Colonic mucosa (tissue), 4 donors: ENCODE measurements at regions not wholly inside any gene's neighbourhood (a gene's known extent, or its start where the extent isn't known, plus 50 kb on each side); places are given as distances from the start of the nearest gene placed in this dataset.

Source experiments
- DNase-seq: peaks from one replicate; pipeline ENCODE4 v3.0.0-alpha.2; 2020
- H3K27ac ChIP-seq: fragments of 200-600 bp; one replicate; pipeline ENCODE4 v1.8.0; 2021
- H3K27me3 ChIP-seq: fragments of 200-600 bp; one replicate; pipeline ENCODE4 v1.8.0; 2021
- H3K36me3 ChIP-seq: fragments of 200-600 bp; one replicate; pipeline ENCODE4 v1.8.0; 2021
- H3K4me1 ChIP-seq: fragments of 200-600 bp; one replicate; pipeline ENCODE4 v1.8.0; 2021; ENCODE audit warnings: mild to moderate bottlenecking
- H3K4me3 ChIP-seq: fragments of 200-600 bp; one replicate; pipeline ENCODE4 v1.8.0; 2021
- H3K9ac ChIP-seq, 2 donors: one replicate each; pipeline ENCODE4 v1.7.0; 2013; ENCODE audit warnings: control low read depth in 2 of 2, low read depth in 2 of 2, low read length in 2 of 2
- H3K9me3 ChIP-seq: fragments of 200-600 bp; one replicate; pipeline ENCODE4 v1.8.0; 2021
- intact Hi-C: fragments of 100-400 bp; cut with DNase I; formaldehyde crosslinking; loops from one replicate; pipeline ENCODE4 v1.14.1; 2022
- TF ChIP-seq, protein P1 (sequence below): fragments of 200-600 bp; IDR thresholded peaks from one replicate; pipeline ENCODE4 v1.8.0; 2022; ENCODE audit warnings: antibody characterized with exemption, mild to moderate bottlenecking
- donor health status: healthy.
- donor health status: DM: no; HTN: no; CAD: no.
- donor health status: DM: no; HTN: no; CAD: no.

DNA sequence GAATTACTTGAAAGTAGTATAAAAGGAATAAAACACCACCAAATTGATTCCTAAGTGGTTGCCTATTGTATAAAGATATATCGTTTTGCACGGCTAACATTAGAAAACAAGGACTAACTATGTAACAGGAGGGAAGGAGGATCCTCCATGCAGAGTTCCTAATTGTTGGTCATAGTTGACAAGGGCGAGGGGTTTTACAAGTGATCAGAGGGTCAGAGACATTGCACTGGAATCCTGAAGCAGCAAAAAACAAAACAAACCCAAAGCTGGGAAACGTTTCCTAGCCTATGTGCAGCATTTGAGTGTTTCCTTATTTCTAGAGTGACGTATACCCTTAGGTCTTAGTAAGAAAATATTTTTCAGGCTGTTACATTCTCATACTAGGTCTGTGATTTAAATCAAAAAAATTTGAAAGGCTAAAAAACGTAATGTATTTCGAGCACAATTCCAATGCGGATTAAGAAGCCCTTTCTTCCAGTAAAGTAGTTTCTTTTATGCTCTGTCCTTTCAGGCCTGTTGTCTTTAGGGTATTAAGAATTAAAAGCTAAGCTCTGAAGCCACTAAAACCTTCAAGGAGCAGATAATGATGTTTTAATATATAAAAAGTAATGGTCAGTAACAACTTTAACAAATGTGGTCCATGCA is 373.8 kb upstream of the MMS22L start:
- Histone ChIP-seq H3K36me3 (no peaks in the 10 kb centered on the region), H3K9me3 (no peaks in the 10 kb centered on the region), H3K27ac (no peak overlapping the region), H3K9ac (no peak overlapping the region), H3K27me3 (no peaks in the 10 kb centered on the region), H3K4me3 (no peak overlapping the region), H3K4me1 (no peaks in the 10 kb centered on the region)
- TF ChIP-seq, protein P1, sequence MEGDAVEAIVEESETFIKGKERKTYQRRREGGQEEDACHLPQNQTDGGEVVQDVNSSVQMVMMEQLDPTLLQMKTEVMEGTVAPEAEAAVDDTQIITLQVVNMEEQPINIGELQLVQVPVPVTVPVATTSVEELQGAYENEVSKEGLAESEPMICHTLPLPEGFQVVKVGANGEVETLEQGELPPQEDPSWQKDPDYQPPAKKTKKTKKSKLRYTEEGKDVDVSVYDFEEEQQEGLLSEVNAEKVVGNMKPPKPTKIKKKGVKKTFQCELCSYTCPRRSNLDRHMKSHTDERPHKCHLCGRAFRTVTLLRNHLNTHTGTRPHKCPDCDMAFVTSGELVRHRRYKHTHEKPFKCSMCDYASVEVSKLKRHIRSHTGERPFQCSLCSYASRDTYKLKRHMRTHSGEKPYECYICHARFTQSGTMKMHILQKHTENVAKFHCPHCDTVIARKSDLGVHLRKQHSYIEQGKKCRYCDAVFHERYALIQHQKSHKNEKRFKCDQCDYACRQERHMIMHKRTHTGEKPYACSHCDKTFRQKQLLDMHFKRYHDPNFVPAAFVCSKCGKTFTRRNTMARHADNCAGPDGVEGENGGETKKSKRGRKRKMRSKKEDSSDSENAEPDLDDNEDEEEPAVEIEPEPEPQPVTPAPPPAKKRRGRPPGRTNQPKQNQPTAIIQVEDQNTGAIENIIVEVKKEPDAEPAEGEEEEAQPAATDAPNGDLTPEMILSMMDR = no peak
- intact Hi-C loops = no loop called here
- DNase-seq = no peak

DNA sequence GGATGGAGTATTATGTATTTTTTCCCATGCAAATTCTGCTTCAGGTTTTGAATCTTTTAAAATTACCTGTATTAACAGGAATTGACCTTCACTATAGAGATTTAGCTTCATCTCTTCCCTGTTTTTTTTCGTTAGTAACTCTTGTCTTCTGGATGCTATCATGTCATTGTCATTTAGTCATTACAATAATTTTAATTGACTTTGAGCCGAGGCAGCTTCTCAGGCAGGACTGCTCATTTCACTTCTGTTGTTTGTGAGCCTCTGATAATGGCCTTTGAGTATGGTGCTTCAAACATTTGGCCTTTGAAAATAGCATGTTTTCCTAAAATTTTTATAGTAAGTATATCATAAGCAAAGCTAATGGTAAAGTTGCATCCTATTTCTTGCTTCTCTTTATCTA is 375.1 kb upstream of the MMS22L start:
- H3K4me3 ChIP-seq = no peak overlapping the region

DNA sequence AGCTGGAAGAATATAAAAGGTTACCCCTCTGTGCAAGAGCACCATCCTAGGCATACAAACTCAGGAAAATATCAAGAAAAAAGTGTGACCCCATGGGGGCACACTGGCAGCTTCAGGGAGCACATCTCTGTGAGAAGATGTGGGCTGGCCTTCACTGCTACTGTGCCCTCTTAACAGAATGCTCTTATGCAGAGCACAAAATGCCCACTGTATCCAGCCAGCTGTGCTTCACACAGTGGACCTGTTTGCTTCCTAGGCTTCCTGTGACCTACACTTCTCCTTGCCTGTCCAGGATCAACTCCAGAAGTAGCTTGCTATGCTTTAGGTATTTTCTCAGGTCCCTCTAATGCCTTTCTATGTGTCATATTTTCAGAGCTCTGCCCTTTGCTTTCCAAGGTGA is 380.2 kb upstream of the MMS22L start:
- no peaks in the 10 kb centered on the region for H3K27me3 ChIP-seq
- intact Hi-C loops = no loop called here

More for the DNA sequence above, 375.1 kb upstream of the MMS22L start:
- H3K4me1 ChIP-seq = no peaks in the 10 kb centered on the region
- no peaks in the 10 kb centered on the region for H3K36me3 ChIP-seq
- TF ChIP-seq, protein P1 = no peak
- no peak overlapping the region for H3K9ac ChIP-seq
- no peak for DNase-seq
- no peak overlapping the region for H3K27ac ChIP-seq
- no peaks in the 10 kb centered on the region for H3K9me3 ChIP-seq
- intact Hi-C loops = no loop called here
- no peaks in the 10 kb centered on the region for H3K27me3 ChIP-seq

DNA sequence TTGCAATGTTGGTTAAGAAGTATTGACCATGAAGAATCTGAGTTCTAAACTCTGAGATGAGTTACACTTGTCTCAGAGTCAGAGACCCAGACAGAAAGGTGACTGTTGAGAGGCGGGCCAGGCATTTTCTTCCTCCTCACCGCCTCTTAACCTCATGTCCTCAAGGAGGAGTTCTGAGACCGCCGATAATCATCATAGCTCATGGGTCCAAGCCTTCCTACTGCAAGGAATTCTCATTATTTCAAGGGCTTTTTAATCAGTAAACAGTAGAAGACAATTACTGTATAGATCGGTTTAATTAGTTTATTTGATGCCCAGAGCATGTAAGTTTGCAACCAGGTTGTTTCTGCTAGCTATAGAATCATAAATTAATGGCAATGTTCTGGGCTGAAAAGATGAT is 382.4 kb upstream of the MMS22L start:
- Histone ChIP-seq H3K27me3 (no peaks in the 10 kb centered on the region), H3K36me3 (no peaks in the 10 kb centered on the region), H3K27ac (no peak overlapping the region), H3K4me1 (no peaks in the 10 kb centered on the region), H3K9me3 (no peaks in the 10 kb centered on the region), H3K9ac (no peak overlapping the region), H3K4me3 (no peak overlapping the region)
- intact Hi-C loops = no loop called here
- TF ChIP-seq, protein P1 = no peak
- no peak for DNase-seq

More for the DNA sequence above, 380.2 kb upstream of the MMS22L start:
- no peaks in the 10 kb centered on the region for H3K4me1 ChIP-seq
- H3K4me3 ChIP-seq = no peak overlapping the region
- H3K9me3 ChIP-seq = no peaks in the 10 kb centered on the region
- H3K27ac ChIP-seq = no peak overlapping the region
- TF ChIP-seq, protein P1 = no peak
- no peaks in the 10 kb centered on the region for H3K36me3 ChIP-seq
- no peak for DNase-seq
- no peak overlapping the region for H3K9ac ChIP-seq

GRCh38 chr6:97666889-97667288 is 383.9 kb upstream of the MMS22L start:
- Histone ChIP-seq H3K27me3 (no peaks in the 10 kb centered on the region), H3K9ac (no peak overlapping the region), H3K9me3 (no peaks in the 10 kb centered on the region), H3K4me1 (no peaks in the 10 kb centered on the region), H3K36me3 (no peaks in the 10 kb centered on the region), H3K4me3 (no peak overlapping the region), H3K27ac (no peak overlapping the region)
- intact Hi-C loops = no loop called here
- no peak for DNase-seq
- TF ChIP-seq, protein P1 = no peak
